HCT116 (cell line): ENCODE measurements at regions not wholly inside any gene's neighbourhood (a gene's known extent, or its start where the extent isn't known, plus 50 kb on each side); places are given as distances from the start of the nearest gene placed in this dataset.

Source experiments
- CTCF ChIP-seq, 3 experiments: fragments of 200-600 bp in 1 of 3; sonication (generic) in 1 of 3; IDR thresholded peaks in 2 of 3; conservative IDR thresholded peaks in 1 of 3; 2 replicates each; pipeline ENCODE4 v1.5.1; 2012 to 2017; ENCODE audit warnings: low read depth in 2 of 3, low read length in 2 of 3, antibody characterized with exemption in 1 of 3, borderline replicate concordance in 1 of 3, control low read depth in 1 of 3, mild to moderate bottlenecking in 1 of 3, mixed read lengths in 1 of 3, mixed run types in 1 of 3, moderate library complexity in 1 of 3; ENCODE audit not compliant: insufficient read depth in 1 of 3
- FOSL1 ChIP-seq: IDR thresholded peaks from 2 replicates; pipeline ENCODE4 v1.6.1; 2012; ENCODE audit warnings: low read depth
- POLR2A ChIP-seq: IDR thresholded peaks from 2 replicates; pipeline ENCODE4 v1.7.0; 2011; ENCODE audit warnings: borderline replicate concordance; ENCODE audit not compliant: insufficient read depth, insufficient read length; ENCODE audit errors: extremely low read depth
- POLR2AphosphoS5 ChIP-seq: IDR thresholded peaks from 2 replicates; pipeline ENCODE4 v1.6.1; 2011; ENCODE audit warnings: mild to moderate bottlenecking, low read depth, low read length, moderate library complexity
- RAD21 ChIP-seq: IDR thresholded peaks from 2 replicates; pipeline ENCODE4 v1.6.1; 2012; ENCODE audit warnings: low read depth, mild to moderate bottlenecking
- TF ChIP-seq, protein P1 (sequence below): IDR thresholded peaks from 2 replicates; pipeline ENCODE4 v1.6.1; 2012

- no peak for TF ChIP-seq RAD21
- TF ChIP-seq, protein P1, sequence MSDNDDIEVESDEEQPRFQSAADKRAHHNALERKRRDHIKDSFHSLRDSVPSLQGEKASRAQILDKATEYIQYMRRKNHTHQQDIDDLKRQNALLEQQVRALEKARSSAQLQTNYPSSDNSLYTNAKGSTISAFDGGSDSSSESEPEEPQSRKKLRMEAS: no peak
- TF ChIP-seq CTCF (IDR thresholded peaks at IDR 0.05 in 2 of 3, conservative IDR thresholded peaks at IDR 0.05 in 1 of 3; ENCODE audit: borderline replicate concordance in 1 of 3, insufficient read depth in 1 of 3, low read depth in 2 of 3, low read length in 2 of 3): no peak
- no peak for TF ChIP-seq POLR2A
- TF ChIP-seq FOSL1: no peak
- no peak for TF ChIP-seq POLR2AphosphoS5
Observed at GRCh38 chr11:32326522-32326921, 108.8 kb downstream of the WT1 start.
